ENCODE measurements at regions not wholly inside any gene's neighbourhood (a gene's known extent, or its start where the extent isn't known, plus 50 kb on each side); places are given as distances from the start of the nearest gene placed in this dataset.

- TF ChIP-seq CTCF (IDR thresholded peaks at IDR 0.05; ENCODE audit: insufficient read depth, low read length): no peak
- TF ChIP-seq POLR2AphosphoS5 (IDR thresholded peaks at IDR 0.05; ENCODE audit: low read depth): no peak
- no peak for TF ChIP-seq SPI1 (IDR thresholded peaks at IDR 0.05; ENCODE audit: borderline replicate concordance, low read depth)
Measured at GRCh38 chr1:239835946-239836440, 255.7 kb upstream of the FMN2 start.
